Glutamatergic neuron (in vitro differentiated cells): ENCODE measurements at regions not wholly inside any gene's neighbourhood (a gene's known extent, or its start where the extent isn't known, plus 50 kb on each side); places are given as distances from the start of the nearest gene placed in this dataset.

Source experiments
- DNase-seq: peaks from one replicate; pipeline ENCODE4 v3.0.0; 2022
- H3K27ac Mint-ChIP-seq: one replicate; pipeline ENCODE4 v1.8.0; 2020; ENCODE audit warnings: mild to moderate bottlenecking, mixed read lengths, inconsistent platforms; ENCODE audit not compliant: unreplicated experiment
- H3K27me3 Mint-ChIP-seq: one replicate; pipeline ENCODE4 v1.8.0; 2020; ENCODE audit warnings: mild to moderate bottlenecking, moderate library complexity, mixed read lengths, inconsistent platforms; ENCODE audit not compliant: unreplicated experiment
- H3K36me3 Mint-ChIP-seq: one replicate; pipeline ENCODE4 v1.8.0; 2020; ENCODE audit warnings: mild to moderate bottlenecking, mixed read lengths, inconsistent platforms; ENCODE audit not compliant: unreplicated experiment
- H3K4me1 Mint-ChIP-seq: one replicate; pipeline ENCODE4 v1.8.0; 2020; ENCODE audit warnings: mild to moderate bottlenecking, low read depth, mixed read lengths, inconsistent platforms; ENCODE audit not compliant: unreplicated experiment
- H3K4me3 Mint-ChIP-seq: one replicate; pipeline ENCODE4 v1.8.0; 2020; ENCODE audit warnings: mild to moderate bottlenecking, mixed read lengths, inconsistent platforms; ENCODE audit not compliant: unreplicated experiment
- H3K9me3 Mint-ChIP-seq: one replicate; pipeline ENCODE4 v1.8.0; 2020; ENCODE audit warnings: mild to moderate bottlenecking, moderate library complexity, mixed read lengths, inconsistent platforms; ENCODE audit not compliant: unreplicated experiment
- CTCF ChIP-seq: fragments of 200-600 bp; sonication (generic); IDR thresholded peaks from one replicate; pipeline ENCODE4 v1.5.0; 2021; ENCODE audit not compliant: partially characterized antibody, unreplicated experiment

- Mint-ChIP-seq H3K9me3 (peaks cover 1% of the 10 kb centered on the region), H3K4me1 (peaks cover 5% of the 10 kb centered on the region), H3K27ac (no peak overlapping the region), H3K36me3 (no peaks in the 10 kb centered on the region), H3K4me3 (no peak overlapping the region), H3K27me3 (peaks cover 11% of the 10 kb centered on the region)
- DNase-seq = no peak
- no peak for TF ChIP-seq CTCF
Observed at GRCh38 chr9:36768677-36769076, 196.0 kb downstream of the MELK start.

GRCh38 chr9:36770025-36770424 lies 197.3 kb downstream of the MELK start:
- TF ChIP-seq CTCF = no peak
- H3K36me3 Mint-ChIP-seq = no peaks in the 10 kb centered on the region
- peaks cover 11% of the 10 kb centered on the region for H3K27me3 Mint-ChIP-seq
- no peak overlapping the region for H3K27ac Mint-ChIP-seq
- no peak overlapping the region for H3K4me3 Mint-ChIP-seq
- no peak for DNase-seq
- H3K9me3 Mint-ChIP-seq = peaks cover 1% of the 10 kb centered on the region
- peaks cover 5% of the 10 kb centered on the region for H3K4me1 Mint-ChIP-seq

- no peak overlapping the region for H3K4me3 Mint-ChIP-seq
- no peaks in the 10 kb centered on the region for H3K36me3 Mint-ChIP-seq
- no peak overlapping the region for H3K27ac Mint-ChIP-seq
- H3K4me1 Mint-ChIP-seq = peaks cover 5% of the 10 kb centered on the region
- H3K27me3 Mint-ChIP-seq = peaks cover 6% of the 10 kb centered on the region
- peaks cover 3% of the 10 kb centered on the region for H3K9me3 Mint-ChIP-seq
- TF ChIP-seq CTCF = no peak
- no peak for DNase-seq
Observed at GRCh38 chr9:36772449-36773403, 200.0 kb downstream of the MELK start.

- H3K9me3 Mint-ChIP-seq = peaks cover 2% of the 10 kb centered on the region
- no peak overlapping the region for H3K27ac Mint-ChIP-seq
- peaks cover 5% of the 10 kb centered on the region for H3K4me1 Mint-ChIP-seq
- no peak overlapping the region for H3K4me3 Mint-ChIP-seq
- H3K27me3 Mint-ChIP-seq = peaks cover 10% of the 10 kb centered on the region
- no peak for DNase-seq
- H3K36me3 Mint-ChIP-seq = no peaks in the 10 kb centered on the region
- no peak for TF ChIP-seq CTCF
Observed at GRCh38 chr9:36778682-36779081, 206.0 kb downstream of the MELK start.

- no peak for DNase-seq
- Mint-ChIP-seq H3K27ac (peak overlapping the region; percentile 16), H3K36me3 (peaks cover under 1% of the 10 kb centered on the region), H3K27me3 (peaks cover 10% of the 10 kb centered on the region), H3K4me1 (peaks cover 5% of the 10 kb centered on the region), H3K4me3 (no peak overlapping the region), H3K9me3 (peaks cover 2% of the 10 kb centered on the region)
- TF ChIP-seq CTCF = no peak
Observed at GRCh38 chr9:36779582-36779981, 206.9 kb downstream of the MELK start.
